M059J (cell line): ENCODE measurements at regions not wholly inside any gene's neighbourhood (a gene's known extent, or its start where the extent isn't known, plus 50 kb on each side); places are given as distances from the start of the nearest gene placed in this dataset.
"Not testable (repeated sequence)": the region's sequence is repeated elsewhere in the genome, so short reads cannot be mapped to it uniquely, and the experiment has no call there.

Source experiments
- DNase-seq: peaks from one replicate; pipeline ENCODE4 v3.0.0-alpha.2; 2012; ENCODE audit warnings: low read depth

GRCh38 chr13:50227361-50227760, 212.1 kb downstream of the KCNRG start:
- no peak for DNase-seq

GRCh38 chr13:50228527-50228926, 213.3 kb downstream of the KCNRG start:
- DNase-seq = no peak

- peak; percentile 74 for DNase-seq
Measured at GRCh38 chr13:50229960-50230661, 214.9 kb downstream of the KCNRG start.

- DNase-seq = no peak
Measured at GRCh38 chr13:50230662-50230978, 215.4 kb downstream of the KCNRG start.

GRCh38 chr13:50233574-50233973, 218.3 kb downstream of the KCNRG start:
- DNase-seq = not testable (repeated sequence)

GRCh38 chr13:50235604-50236342, 220.5 kb downstream of the KCNRG start:
- no peak for DNase-seq

- no peak for DNase-seq
Measured at GRCh38 chr13:50236898-50237318, 221.7 kb downstream of the KCNRG start.

GRCh38 chr13:50238922-50239321, 223.7 kb downstream of the KCNRG start:
- DNase-seq = no peak

GRCh38 chr13:50241479-50241878, 226.2 kb downstream of the KCNRG start:
- DNase-seq = no peak

GRCh38 chr13:50243931-50244330, 228.7 kb downstream of the KCNRG start:
- DNase-seq = no peak

GRCh38 chr13:50244355-50244712, 229.1 kb downstream of the KCNRG start:
- no peak for DNase-seq

- peak; percentile 94 for DNase-seq
Measured at GRCh38 chr13:50244713-50245574, 229.7 kb downstream of the KCNRG start.

- DNase-seq = no peak
Measured at GRCh38 chr13:50247223-50247622, 232.0 kb downstream of the KCNRG start.

- no peak for DNase-seq
Measured at GRCh38 chr13:50248516-50249143, 233.4 kb downstream of the KCNRG start.

GRCh38 chr13:50249144-50249521, 233.9 kb downstream of the KCNRG start:
- no peak for DNase-seq

GRCh38 chr13:50250401-50250800, 235.2 kb downstream of the KCNRG start:
- no peak for DNase-seq

- peak; percentile 11 for DNase-seq
Measured at GRCh38 chr13:50255639-50256038, 240.4 kb downstream of the KCNRG start.

GRCh38 chr13:50256536-50257321, 241.5 kb downstream of the KCNRG start:
- not testable (repeated sequence) for DNase-seq

GRCh38 chr13:50257646-50258045, 242.4 kb downstream of the KCNRG start:
- DNase-seq = no peak

GRCh38 chr13:50261130-50261901, 246.1 kb downstream of the KCNRG start:
- DNase-seq = peak; percentile 15

GRCh38 chr13:50267066-50267465, 251.8 kb downstream of the KCNRG start:
- no peak for DNase-seq
